AG09319 (cell line): ENCODE measurements at regions not wholly inside any gene's neighbourhood (a gene's known extent, or its start where the extent isn't known, plus 50 kb on each side); places are given as distances from the start of the nearest gene placed in this dataset.

Experiments
- DNase-seq: peaks from one replicate; pipeline ENCODE4 v3.0.0-alpha.2; 2010; ENCODE audit warnings: low read depth; ENCODE audit errors: extremely low read depth
- TF ChIP-seq, protein P1 (sequence below): IDR thresholded peaks from 2 replicates; pipeline ENCODE4 v1.5.1; 2011; ENCODE audit warnings: low read depth, mild to moderate bottlenecking, inconsistent platforms, low read length, moderate library complexity

DNA sequence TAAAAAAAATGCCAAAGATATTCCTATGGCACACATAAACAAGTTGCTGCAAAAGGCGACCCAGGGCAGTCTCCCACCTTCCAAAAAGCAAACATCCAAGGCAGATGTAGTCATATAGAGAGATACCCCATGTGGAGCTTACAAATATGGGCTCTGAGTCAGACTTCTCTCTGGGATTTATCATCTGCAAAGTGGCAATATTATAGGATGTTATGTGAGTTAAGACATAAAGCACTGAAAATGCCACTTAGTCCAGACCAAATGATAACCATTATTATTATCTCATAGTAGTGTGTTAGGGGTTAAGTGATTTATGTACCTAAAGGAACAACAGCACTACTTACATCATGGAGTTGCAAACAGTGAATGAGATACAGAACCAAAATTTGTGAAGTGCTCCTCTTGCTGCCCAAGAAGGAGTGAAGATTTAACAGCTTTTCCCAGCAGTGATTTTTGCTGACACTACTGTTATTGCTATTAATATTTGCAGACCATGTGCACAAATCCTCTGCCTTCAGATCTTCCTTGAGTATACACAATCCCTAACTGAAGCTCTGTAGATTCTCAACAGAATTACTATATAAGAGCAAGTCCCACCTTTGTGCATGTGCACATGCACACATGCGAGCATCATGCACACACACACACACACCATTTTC lies 560.0 kb upstream of the SALL1 start:
- TF ChIP-seq, protein P1, sequence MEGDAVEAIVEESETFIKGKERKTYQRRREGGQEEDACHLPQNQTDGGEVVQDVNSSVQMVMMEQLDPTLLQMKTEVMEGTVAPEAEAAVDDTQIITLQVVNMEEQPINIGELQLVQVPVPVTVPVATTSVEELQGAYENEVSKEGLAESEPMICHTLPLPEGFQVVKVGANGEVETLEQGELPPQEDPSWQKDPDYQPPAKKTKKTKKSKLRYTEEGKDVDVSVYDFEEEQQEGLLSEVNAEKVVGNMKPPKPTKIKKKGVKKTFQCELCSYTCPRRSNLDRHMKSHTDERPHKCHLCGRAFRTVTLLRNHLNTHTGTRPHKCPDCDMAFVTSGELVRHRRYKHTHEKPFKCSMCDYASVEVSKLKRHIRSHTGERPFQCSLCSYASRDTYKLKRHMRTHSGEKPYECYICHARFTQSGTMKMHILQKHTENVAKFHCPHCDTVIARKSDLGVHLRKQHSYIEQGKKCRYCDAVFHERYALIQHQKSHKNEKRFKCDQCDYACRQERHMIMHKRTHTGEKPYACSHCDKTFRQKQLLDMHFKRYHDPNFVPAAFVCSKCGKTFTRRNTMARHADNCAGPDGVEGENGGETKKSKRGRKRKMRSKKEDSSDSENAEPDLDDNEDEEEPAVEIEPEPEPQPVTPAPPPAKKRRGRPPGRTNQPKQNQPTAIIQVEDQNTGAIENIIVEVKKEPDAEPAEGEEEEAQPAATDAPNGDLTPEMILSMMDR, result no peak

GRCh38 chr16:51710186-51710585 lies 559.1 kb upstream of the SALL1 start:
- no peak for DNase-seq
- TF ChIP-seq, protein P1, result no peak

More for the DNA sequence above, 560.0 kb upstream of the SALL1 start:
- DNase-seq, result no peak

- TF ChIP-seq, protein P1, result no peak
- DNase-seq, result no peak
These were observed 557.8 kb upstream of the SALL1 start for GRCh38 chr16:51708861-51709260.

GRCh38 chr16:51707666-51708065 lies 556.6 kb upstream of the SALL1 start:
- TF ChIP-seq, protein P1, result no peak
- DNase-seq, result no peak

DNA sequence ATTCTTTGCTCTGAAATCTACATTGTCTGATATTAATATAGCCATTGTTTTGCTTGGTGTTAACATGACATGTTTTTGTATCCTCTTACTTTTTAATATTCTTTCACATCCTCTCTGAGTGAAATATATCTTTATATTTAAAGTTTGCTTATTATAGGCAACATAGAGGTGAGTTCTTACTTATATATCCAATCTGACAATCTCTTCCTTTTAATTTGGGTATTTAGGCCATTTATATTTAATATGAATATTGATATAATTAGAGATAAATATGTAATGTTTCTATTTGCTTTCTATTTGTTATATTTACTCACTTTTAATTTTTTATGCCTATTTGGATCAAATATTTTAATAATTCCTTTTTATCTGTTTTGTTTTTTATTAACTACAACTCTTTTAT lies 554.1 kb upstream of the SALL1 start:
- TF ChIP-seq, protein P1, result no peak
- DNase-seq, result no peak

DNA sequence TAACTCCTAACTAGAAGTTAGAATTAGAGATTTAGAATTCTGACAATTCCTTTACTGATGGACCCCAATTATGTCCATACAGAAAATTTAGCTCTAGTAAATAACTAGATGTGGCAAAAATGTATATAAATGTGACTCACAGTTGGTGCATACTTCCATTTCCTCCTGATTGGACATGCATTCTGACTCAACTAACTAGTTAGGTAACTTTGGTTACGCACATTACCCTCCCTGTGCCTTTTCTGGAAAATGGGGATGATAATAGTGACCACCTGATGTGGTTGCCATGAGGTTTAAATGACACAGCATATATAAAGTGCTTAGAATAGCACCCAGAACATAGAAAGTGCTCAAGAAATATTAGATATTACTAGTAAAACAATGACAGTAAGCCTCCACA lies 550.0 kb upstream of the SALL1 start:
- no peak for DNase-seq
- TF ChIP-seq, protein P1, result no peak

- TF ChIP-seq, protein P1, result no peak
- no peak for DNase-seq
These were observed 548.8 kb upstream of the SALL1 start for GRCh38 chr16:51699686-51700396.
